GM18508 (cell line): ENCODE measurements at regions not wholly inside any gene's neighbourhood (a gene's known extent, or its start where the extent isn't known, plus 50 kb on each side); places are given as distances from the start of the nearest gene placed in this dataset.

ENCODE experiments used
- ATAC-seq: cut with Tn5 transposase; IDR thresholded peaks from one replicate; pipeline ENCODE4 v1.9.1; 2021; ENCODE audit warnings: moderate number of reproducible peaks; ENCODE audit not compliant: insufficient read depth, unreplicated experiment

- no peak for ATAC-seq
These were observed 294.0 kb downstream of the SAMD5 start for GRCh38 chr6:147802459-147802858.

GRCh38 chr6:147805155-147805554 lies 296.7 kb downstream of the SAMD5 start:
- ATAC-seq, result no peak

- no peak for ATAC-seq
These were observed 298.2 kb downstream of the SAMD5 start for GRCh38 chr6:147806697-147807096.

GRCh38 chr6:147808640-147809039 lies 300.1 kb downstream of the SAMD5 start:
- ATAC-seq, result no peak

- no peak for ATAC-seq
These were observed 303.6 kb downstream of the SAMD5 start for GRCh38 chr6:147811913-147812629.

GRCh38 chr6:147817042-147817689 lies 308.7 kb downstream of the SAMD5 start:
- ATAC-seq, result no peak

GRCh38 chr6:147820520-147820919 lies 312.0 kb downstream of the SAMD5 start:
- ATAC-seq, result no peak

GRCh38 chr6:147821295-147821897 lies 312.9 kb downstream of the SAMD5 start:
- ATAC-seq, result no peak

- ATAC-seq, result no peak
These were observed 315.4 kb downstream of the SAMD5 start for GRCh38 chr6:147823936-147824335.

- no peak for ATAC-seq
These were observed 317.4 kb downstream of the SAMD5 start for GRCh38 chr6:147825848-147826247.

- no peak for ATAC-seq
These were observed 318.2 kb downstream of the SAMD5 start for GRCh38 chr6:147826698-147827097.

- no peak for ATAC-seq
These were observed 320.9 kb downstream of the SAMD5 start for GRCh38 chr6:147829418-147829817.

GRCh38 chr6:147829835-147830234 lies 321.3 kb downstream of the SAMD5 start:
- ATAC-seq, result no peak

- no peak for ATAC-seq
These were observed 322.9 kb downstream of the SAMD5 start for GRCh38 chr6:147831356-147831755.

GRCh38 chr6:147833607-147834006 lies 325.1 kb downstream of the SAMD5 start:
- ATAC-seq, result no peak

- ATAC-seq, result no peak
These were observed 325.7 kb downstream of the SAMD5 start for GRCh38 chr6:147834084-147834776.

- no peak for ATAC-seq
These were observed 329.1 kb downstream of the SAMD5 start for GRCh38 chr6:147837540-147837939.

- no peak for ATAC-seq
These were observed 331.5 kb downstream of the SAMD5 start for GRCh38 chr6:147839708-147840610.

GRCh38 chr6:147841547-147842148 lies 333.2 kb downstream of the SAMD5 start:
- no peak for ATAC-seq
